ENCODE measurements at regions not wholly inside any gene's neighbourhood (a gene's known extent, or its start where the extent isn't known, plus 50 kb on each side); places are given as distances from the start of the nearest gene placed in this dataset.

GRCh38 chr15:98217356-98217755 lies 256.9 kb downstream of the ARRDC4 start:
- Mint-ChIP-seq H3K36me3 (ENCODE audit: insufficient read depth) (no peaks in the 10 kb centered on the region), H3K9me3 (no peaks in the 10 kb centered on the region), H3K27me3 (ENCODE audit: low read depth) (peaks cover 1% of the 10 kb centered on the region), H3K4me3 (no peak overlapping the region), H3K4me1 (ENCODE audit: low read depth) (no peaks in the 10 kb centered on the region)
- DNase-seq (no peak), ATAC-seq (no peak)

DNA sequence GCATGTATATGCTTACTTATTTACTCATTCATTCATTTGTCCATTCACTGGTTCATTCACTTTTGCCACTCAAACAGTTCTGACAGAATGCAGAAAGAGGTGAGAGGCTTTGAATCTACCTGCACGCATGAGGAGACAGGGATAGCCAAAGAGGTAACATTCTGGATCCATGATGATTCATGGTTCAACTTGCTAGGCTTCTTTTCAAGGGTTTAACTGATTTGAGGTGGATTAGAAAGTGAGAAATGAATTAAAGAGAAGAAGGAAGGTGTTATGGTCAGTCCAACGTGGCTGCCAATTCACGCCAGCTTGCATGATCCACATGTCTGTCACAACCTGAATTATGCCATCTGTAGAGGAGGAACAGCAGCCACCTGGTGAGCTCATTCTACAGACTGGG lies 260.6 kb downstream of the ARRDC4 start:
- peaks cover 1% of the 10 kb centered on the region for H3K27me3 Mint-ChIP-seq (ENCODE audit: low read depth)
- no peak for DNase-seq
- H3K4me3 Mint-ChIP-seq = no peak overlapping the region
- H3K4me1 Mint-ChIP-seq (ENCODE audit: low read depth) = no peaks in the 10 kb centered on the region
- no peaks in the 10 kb centered on the region for H3K9me3 Mint-ChIP-seq
- no peaks in the 10 kb centered on the region for H3K36me3 Mint-ChIP-seq (ENCODE audit: insufficient read depth)
- no peak for ATAC-seq

GRCh38 chr15:98221577-98221976 lies 261.1 kb downstream of the ARRDC4 start:
- no peak overlapping the region for H3K4me3 Mint-ChIP-seq
- DNase-seq (no peak), ATAC-seq (no peak)
- peaks cover 1% of the 10 kb centered on the region for H3K27me3 Mint-ChIP-seq (ENCODE audit: low read depth)
- H3K36me3 Mint-ChIP-seq (ENCODE audit: insufficient read depth) = no peaks in the 10 kb centered on the region
- no peaks in the 10 kb centered on the region for H3K4me1 Mint-ChIP-seq (ENCODE audit: low read depth)
- no peaks in the 10 kb centered on the region for H3K9me3 Mint-ChIP-seq

GRCh38 chr15:98226149-98226548 lies 265.6 kb downstream of the ARRDC4 start:
- H3K27me3 Mint-ChIP-seq (ENCODE audit: low read depth) = no peaks in the 10 kb centered on the region
- H3K36me3 Mint-ChIP-seq (ENCODE audit: insufficient read depth) = no peaks in the 10 kb centered on the region
- no peak for DNase-seq
- H3K4me1 Mint-ChIP-seq (ENCODE audit: low read depth) = no peaks in the 10 kb centered on the region
- no peak overlapping the region for H3K4me3 Mint-ChIP-seq
- ATAC-seq = no peak
- H3K9me3 Mint-ChIP-seq = no peaks in the 10 kb centered on the region

GRCh38 chr15:98226578-98226977 lies 266.1 kb downstream of the ARRDC4 start:
- no peak for DNase-seq
- Mint-ChIP-seq H3K4me1 (ENCODE audit: low read depth) (no peaks in the 10 kb centered on the region), H3K27me3 (ENCODE audit: low read depth) (no peaks in the 10 kb centered on the region), H3K9me3 (no peaks in the 10 kb centered on the region), H3K4me3 (no peak overlapping the region), H3K36me3 (ENCODE audit: insufficient read depth) (no peaks in the 10 kb centered on the region)
- no peak for ATAC-seq

- Mint-ChIP-seq H3K36me3 (ENCODE audit: insufficient read depth) (no peaks in the 10 kb centered on the region), H3K9me3 (peaks cover 3% of the 10 kb centered on the region), H3K4me1 (ENCODE audit: low read depth) (no peaks in the 10 kb centered on the region), H3K27me3 (ENCODE audit: low read depth) (peaks cover 2% of the 10 kb centered on the region), H3K4me3 (no peak overlapping the region)
- DNase-seq (no peak), ATAC-seq (no peak)
These were observed 268.3 kb downstream of the ARRDC4 start for GRCh38 chr15:98228846-98229245.

DNA sequence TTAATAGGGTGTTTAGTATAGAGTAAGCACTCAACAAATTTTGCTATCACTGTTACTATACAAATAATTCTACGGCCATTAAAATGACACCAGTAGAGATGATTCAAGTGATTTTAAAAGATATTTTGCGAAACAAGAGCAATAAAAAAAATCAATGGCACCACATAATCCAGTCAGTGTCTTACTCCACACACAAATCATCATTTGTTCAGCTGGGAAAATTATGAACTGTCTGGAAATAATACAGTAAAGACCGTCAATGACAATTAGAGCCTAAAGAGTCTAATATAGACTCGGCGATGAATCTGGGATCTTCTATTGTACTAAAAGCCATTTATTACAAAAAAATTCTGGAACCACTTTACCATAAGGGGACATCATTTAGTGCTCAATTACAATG lies 270.5 kb downstream of the ARRDC4 start:
- peaks cover 3% of the 10 kb centered on the region for H3K9me3 Mint-ChIP-seq
- H3K27me3 Mint-ChIP-seq (ENCODE audit: low read depth) = peaks cover 2% of the 10 kb centered on the region
- ATAC-seq = no peak
- H3K4me1 Mint-ChIP-seq (ENCODE audit: low read depth) = no peaks in the 10 kb centered on the region
- H3K4me3 Mint-ChIP-seq = no peak overlapping the region
- H3K36me3 Mint-ChIP-seq (ENCODE audit: insufficient read depth) = no peaks in the 10 kb centered on the region
- DNase-seq = no peak

GRCh38 chr15:98231696-98232440 lies 271.4 kb downstream of the ARRDC4 start:
- Mint-ChIP-seq H3K36me3 (ENCODE audit: insufficient read depth) (no peaks in the 10 kb centered on the region), H3K4me1 (ENCODE audit: low read depth) (no peaks in the 10 kb centered on the region), H3K4me3 (no peak overlapping the region), H3K27me3 (ENCODE audit: low read depth) (peaks cover 2% of the 10 kb centered on the region), H3K9me3 (peaks cover 3% of the 10 kb centered on the region)
- DNase-seq = no peak
- ATAC-seq = no peak

DNA sequence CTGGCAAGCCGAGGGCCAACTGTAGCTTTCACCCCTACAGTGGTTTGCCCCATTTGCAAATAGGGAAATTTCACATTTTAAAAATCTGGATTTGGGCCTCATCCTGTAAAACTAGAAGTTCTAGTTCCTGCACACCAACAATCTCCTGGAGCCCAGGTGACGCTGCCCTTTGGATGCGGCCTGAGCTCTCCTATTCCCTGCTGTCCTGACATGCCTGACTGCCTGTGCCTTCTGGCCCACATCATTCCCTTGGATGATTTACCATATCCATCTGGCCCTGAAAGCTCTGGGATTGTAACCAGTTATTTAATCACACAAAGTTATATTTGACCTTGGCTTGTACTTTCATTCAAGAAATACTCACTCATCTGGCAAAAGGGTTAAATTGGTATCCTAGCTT lies 272.3 kb downstream of the ARRDC4 start:
- no peak overlapping the region for H3K4me3 Mint-ChIP-seq
- no peak for ATAC-seq
- peaks cover 3% of the 10 kb centered on the region for H3K9me3 Mint-ChIP-seq
- no peaks in the 10 kb centered on the region for H3K36me3 Mint-ChIP-seq (ENCODE audit: insufficient read depth)
- H3K4me1 Mint-ChIP-seq (ENCODE audit: low read depth) = no peaks in the 10 kb centered on the region
- DNase-seq = no peak
- H3K27me3 Mint-ChIP-seq (ENCODE audit: low read depth) = peaks cover 2% of the 10 kb centered on the region

DNA sequence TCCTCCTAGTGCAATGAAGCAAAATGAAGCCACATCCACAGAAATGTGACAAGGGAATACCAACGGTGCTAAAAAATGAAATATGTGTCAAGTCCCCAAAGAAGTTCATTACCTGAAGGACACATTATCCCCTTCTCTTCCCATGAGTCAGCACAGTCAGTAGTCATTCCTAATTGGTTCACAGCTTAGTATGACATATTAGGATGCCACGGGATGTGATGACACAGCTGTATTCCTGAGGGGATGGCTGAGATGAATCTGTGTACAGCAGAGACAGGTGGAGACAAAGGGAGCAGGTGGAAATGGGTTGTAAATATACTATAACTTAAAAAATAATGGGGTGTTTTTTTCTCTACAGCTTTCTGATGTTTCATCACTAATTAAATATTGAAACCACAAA lies 273.4 kb downstream of the ARRDC4 start:
- H3K4me3 Mint-ChIP-seq = no peak overlapping the region
- no peaks in the 10 kb centered on the region for H3K36me3 Mint-ChIP-seq (ENCODE audit: insufficient read depth)
- H3K9me3 Mint-ChIP-seq = peaks cover 3% of the 10 kb centered on the region
- ATAC-seq (no peak), DNase-seq (no peak)
- H3K27me3 Mint-ChIP-seq (ENCODE audit: low read depth) = peaks cover 4% of the 10 kb centered on the region
- no peaks in the 10 kb centered on the region for H3K4me1 Mint-ChIP-seq (ENCODE audit: low read depth)

DNA sequence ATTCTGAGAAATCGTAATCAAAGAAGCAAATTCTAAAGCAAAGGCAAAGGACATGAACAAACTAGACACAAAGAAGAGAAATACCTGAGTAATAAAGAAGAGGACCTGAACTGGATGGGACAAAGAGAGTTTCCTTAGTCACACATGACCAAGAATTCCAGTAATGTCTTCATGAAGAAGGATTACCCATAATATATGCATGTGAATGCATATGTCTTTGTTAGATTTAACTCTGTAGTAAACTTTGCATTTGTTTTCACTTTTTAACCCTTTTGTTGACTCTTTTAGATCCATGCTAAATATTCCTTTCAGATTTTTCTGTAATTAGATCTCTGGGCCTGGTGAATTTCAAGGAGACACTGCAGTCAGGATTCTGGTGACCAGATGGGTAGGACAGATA lies 279.8 kb downstream of the ARRDC4 start:
- Mint-ChIP-seq H3K4me3 (no peak overlapping the region), H3K36me3 (ENCODE audit: insufficient read depth) (no peaks in the 10 kb centered on the region), H3K9me3 (no peaks in the 10 kb centered on the region), H3K27me3 (ENCODE audit: low read depth) (peaks cover 2% of the 10 kb centered on the region), H3K4me1 (ENCODE audit: low read depth) (no peaks in the 10 kb centered on the region)
- no peak for DNase-seq
- no peak for ATAC-seq

GRCh38 chr15:98241032-98241554 lies 280.6 kb downstream of the ARRDC4 start:
- Mint-ChIP-seq H3K9me3 (peaks cover under 1% of the 10 kb centered on the region), H3K4me1 (ENCODE audit: low read depth) (no peaks in the 10 kb centered on the region), H3K27me3 (ENCODE audit: low read depth) (peaks cover 2% of the 10 kb centered on the region), H3K4me3 (no peak overlapping the region), H3K36me3 (ENCODE audit: insufficient read depth) (no peaks in the 10 kb centered on the region)
- DNase-seq (no peak), ATAC-seq (no peak)

DNA sequence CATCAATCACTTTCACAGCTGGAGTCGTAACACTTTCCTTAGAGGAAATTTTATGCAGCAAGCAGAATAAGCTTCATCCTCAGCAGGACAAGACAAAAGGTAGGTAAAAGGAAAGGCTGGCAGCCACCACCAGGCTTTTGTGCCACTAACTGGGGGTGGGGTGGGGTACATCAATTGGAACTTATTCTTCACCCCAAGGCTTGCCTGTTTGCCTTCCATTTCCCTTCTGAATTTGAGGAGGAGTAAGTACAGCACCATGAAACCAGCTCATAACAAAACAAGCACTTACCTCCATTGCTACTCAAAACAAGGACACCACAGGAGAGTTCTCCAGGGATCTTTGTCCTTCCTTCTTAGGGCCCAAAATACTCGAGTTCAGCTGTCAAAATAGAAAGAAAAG lies 296.8 kb downstream of the ARRDC4 start:
- ATAC-seq (no peak), DNase-seq (no peak)
- Mint-ChIP-seq H3K36me3 (ENCODE audit: insufficient read depth) (no peaks in the 10 kb centered on the region), H3K27me3 (ENCODE audit: low read depth) (peaks cover 2% of the 10 kb centered on the region), H3K4me1 (ENCODE audit: low read depth) (no peaks in the 10 kb centered on the region), H3K9me3 (peaks cover 6% of the 10 kb centered on the region), H3K4me3 (no peak overlapping the region)

- no peak for ATAC-seq
- DNase-seq = no peak
- Mint-ChIP-seq H3K27me3 (ENCODE audit: low read depth) (peaks cover 2% of the 10 kb centered on the region), H3K4me1 (ENCODE audit: low read depth) (no peaks in the 10 kb centered on the region), H3K36me3 (ENCODE audit: insufficient read depth) (no peaks in the 10 kb centered on the region), H3K9me3 (peaks cover 16% of the 10 kb centered on the region), H3K4me3 (no peak overlapping the region)
These were observed 303.3 kb downstream of the ARRDC4 start for GRCh38 chr15:98263787-98264186.

DNA sequence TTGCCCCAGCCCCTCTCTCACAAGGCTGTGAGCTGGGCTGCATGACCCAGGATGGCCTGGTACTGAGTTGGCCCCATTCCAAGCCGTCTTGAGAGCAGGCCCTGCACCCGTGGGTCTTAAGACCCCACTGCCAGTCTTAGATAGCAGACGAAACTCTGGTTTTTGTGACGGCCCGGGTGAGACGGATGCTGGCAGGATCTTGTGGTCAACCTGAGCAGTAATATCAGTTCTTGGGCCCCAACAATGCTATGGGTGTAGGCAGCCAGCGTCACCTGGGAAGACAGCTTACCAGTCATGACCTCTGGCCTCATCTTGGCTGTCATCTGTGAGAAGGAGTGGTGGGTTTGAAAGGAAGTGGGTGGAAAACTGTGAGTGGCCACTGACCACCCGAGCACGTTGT lies 305.8 kb downstream of the ARRDC4 start:
- ATAC-seq = no peak
- Mint-ChIP-seq H3K4me3 (no peak overlapping the region), H3K4me1 (ENCODE audit: low read depth) (no peaks in the 10 kb centered on the region), H3K27me3 (ENCODE audit: low read depth) (peaks cover 4% of the 10 kb centered on the region), H3K9me3 (peaks cover 20% of the 10 kb centered on the region), H3K36me3 (ENCODE audit: insufficient read depth) (no peaks in the 10 kb centered on the region)
- no peak for DNase-seq

All from activated T-cell treated with anti-CD3 and anti-CD28 coated beads, Interleukin-2, amount 50 U/mL, for 4 hours (primary cell).